ENCODE measurements at regions not wholly inside any gene's neighbourhood (a gene's known extent, or its start where the extent isn't known, plus 50 kb on each side); places are given as distances from the start of the nearest gene placed in this dataset.

DNA sequence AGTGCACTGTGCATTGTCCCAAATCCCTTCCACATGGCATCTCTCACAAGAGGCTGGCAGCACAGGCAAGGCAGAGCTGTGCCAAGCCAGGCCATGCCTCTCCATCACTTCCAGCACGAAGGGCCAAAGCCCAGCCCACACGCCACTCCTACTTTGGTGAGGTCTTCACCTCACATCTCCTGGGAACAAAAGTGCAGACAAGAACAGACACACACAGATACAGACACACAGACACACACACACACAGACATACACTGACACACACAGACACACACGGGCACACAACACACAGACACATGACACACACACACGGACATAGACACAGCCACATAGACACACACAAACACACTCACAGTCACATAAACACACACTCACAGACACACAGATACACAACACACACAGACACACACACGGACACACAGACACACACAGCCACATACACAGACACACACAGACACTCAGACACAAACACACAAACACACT is 233.3 kb downstream of the UACA start:
- no peaks in the 10 kb centered on the region for H3K27me3 ChIP-seq (replicated peaks in 1 of 4; ENCODE audit: control insufficient read depth in 3 of 4, extremely low read depth in 1 of 4, insufficient read depth in 3 of 4, low read length in 3 of 4)
- no peak overlapping the region for H3K4me2 ChIP-seq (ENCODE audit: insufficient read depth in 1 of 2, low read depth in 2 of 2, low read length in 2 of 2)
- H3K79me1 ChIP-seq (ENCODE audit: low read depth, low read length), result no peaks in the 10 kb centered on the region
- H3K79me2 ChIP-seq (ENCODE audit: control insufficient read depth in 1 of 2, insufficient read depth in 2 of 2, low read length in 2 of 2), result no peaks in the 10 kb centered on the region
- FAIRE-seq (no peak), DNase-seq (ENCODE audit: low read depth in 1 of 2, low spot score in 2 of 2) (peak in 1 of 2 experiments; percentile 26)
- H2BK5ac ChIP-seq (ENCODE audit: low read depth, low read length), result peak overlapping the region; percentile 40; the same call in 1 of the 2 replicates
- H3K36me3 ChIP-seq (ENCODE audit: control insufficient read depth in 2 of 4, insufficient read depth in 4 of 4, low read length in 3 of 4), result no peaks in the 10 kb centered on the region
- no peak overlapping the region for H3K9ac ChIP-seq (replicated peaks in 1 of 4; ENCODE audit: extremely low read depth in 1 of 4, low read depth in 3 of 4, low read length in 3 of 4)
- H4K5ac ChIP-seq (ENCODE audit: insufficient read length, low read depth, low read length), result no peak overlapping the region
- H2BK12ac ChIP-seq (ENCODE audit: low read depth, low read length), result peak overlapping the region; percentile 60; the same call in 1 of the 2 replicates
- H2AK5ac ChIP-seq (ENCODE audit: low read depth, low read length), result peak overlapping the region; percentile 84
- peaks cover 0 to 3% of the 10 kb centered on the region in 2 experiments for H4K20me1 ChIP-seq (replicated peaks in 1 of 2; ENCODE audit: control insufficient read depth in 1 of 2, insufficient read depth in 2 of 2, low read length in 2 of 2)
- WGBS, 2 experiments (ENCODE audit: extremely low coverage in 1 of 2, insufficient coverage in 1 of 2, insufficient read length in 1 of 2, insufficient replicate concordance in 2 of 2, low coverage in 1 of 2, low lambda C conversion rate in 2 of 2, missing lambda C conversion rate in 1 of 2), result 82% methylated on average over 5 of the region's 5 CpGs; no CpG with 5 or more reads in 1 of the 2 experiments
- H2BK20ac ChIP-seq (ENCODE audit: low read length), result no peak overlapping the region
- H3K23me2 ChIP-seq (ENCODE audit: low read depth, low read length), result peaks cover 4% of the 10 kb centered on the region; the same call in 1 of the 2 replicates
- no peak overlapping the region for H2AFZ ChIP-seq (ENCODE audit: low read length)
- H3K18ac ChIP-seq (ENCODE audit: extremely low read depth, low read length), result no peak overlapping the region
- H4K8ac ChIP-seq (ENCODE audit: extremely low read depth, insufficient read depth, low read length), result peak overlapping the region; percentile 62
- no peak overlapping the region for H3K23ac ChIP-seq (ENCODE audit: insufficient read length)
- no peak overlapping the region for H3K27ac ChIP-seq (ENCODE audit: low read depth, low read length)
- no peak overlapping the region for H2BK15ac ChIP-seq (ENCODE audit: low read length)
- H3K9me3 ChIP-seq (ENCODE audit: insufficient read depth in 2 of 2, low read depth in 1 of 2, low read length in 1 of 2), result no peaks in the 10 kb centered on the region
- H3K4ac ChIP-seq (replicated peaks; ENCODE audit: insufficient read length, low read depth, low read length), result no peak overlapping the region
- H2BK120ac ChIP-seq (replicated peaks; ENCODE audit: low read depth, low read length), result no peak overlapping the region
- H3K14ac ChIP-seq (ENCODE audit: insufficient read length), result peak overlapping the region; percentile 8
- no peaks in the 10 kb centered on the region; a peak in 1 of 7 replicates for H3K4me1 ChIP-seq (replicated peaks in 1 of 4; ENCODE audit: control insufficient read depth in 3 of 4, insufficient read depth in 4 of 4, low read length in 3 of 4)
- H3K4me3 ChIP-seq (ENCODE audit: extremely low read depth in 1 of 4, insufficient read depth in 2 of 4, low read depth in 3 of 4, low read length in 4 of 4), result no peak overlapping the region
- TF ChIP-seq TCF12 (IDR thresholded peaks at IDR 0.05; ENCODE audit: low read depth, low read length) (no peak), GABPA (IDR thresholded peaks at IDR 0.05; ENCODE audit: borderline replicate concordance, insufficient read depth, low read length) (no peak), POU5F1 (IDR thresholded peaks at IDR 0.05; ENCODE audit: low read depth, low read length) (no peak), SIRT6 (IDR thresholded peaks at IDR 0.05; ENCODE audit: low read length) (no peak), HDAC2 (IDR thresholded peaks at IDR 0.05; ENCODE audit: borderline replicate concordance in 1 of 2, low read depth in 2 of 2, low read length in 2 of 2) (no peak), SIN3A (conservative IDR thresholded peaks at IDR 0.05 in 1 of 2, IDR thresholded peaks at IDR 0.05 in 1 of 2; ENCODE audit: low read depth in 1 of 2, low read length in 2 of 2) (no peak), SP4 (IDR thresholded peaks at IDR 0.05; ENCODE audit: low read length) (no peak)
- TF ChIP-seq, protein P1, sequence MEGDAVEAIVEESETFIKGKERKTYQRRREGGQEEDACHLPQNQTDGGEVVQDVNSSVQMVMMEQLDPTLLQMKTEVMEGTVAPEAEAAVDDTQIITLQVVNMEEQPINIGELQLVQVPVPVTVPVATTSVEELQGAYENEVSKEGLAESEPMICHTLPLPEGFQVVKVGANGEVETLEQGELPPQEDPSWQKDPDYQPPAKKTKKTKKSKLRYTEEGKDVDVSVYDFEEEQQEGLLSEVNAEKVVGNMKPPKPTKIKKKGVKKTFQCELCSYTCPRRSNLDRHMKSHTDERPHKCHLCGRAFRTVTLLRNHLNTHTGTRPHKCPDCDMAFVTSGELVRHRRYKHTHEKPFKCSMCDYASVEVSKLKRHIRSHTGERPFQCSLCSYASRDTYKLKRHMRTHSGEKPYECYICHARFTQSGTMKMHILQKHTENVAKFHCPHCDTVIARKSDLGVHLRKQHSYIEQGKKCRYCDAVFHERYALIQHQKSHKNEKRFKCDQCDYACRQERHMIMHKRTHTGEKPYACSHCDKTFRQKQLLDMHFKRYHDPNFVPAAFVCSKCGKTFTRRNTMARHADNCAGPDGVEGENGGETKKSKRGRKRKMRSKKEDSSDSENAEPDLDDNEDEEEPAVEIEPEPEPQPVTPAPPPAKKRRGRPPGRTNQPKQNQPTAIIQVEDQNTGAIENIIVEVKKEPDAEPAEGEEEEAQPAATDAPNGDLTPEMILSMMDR (IDR thresholded peaks at IDR 0.05; ENCODE audit: control extremely low read depth in 1 of 3, insufficient read depth in 1 of 3, low read depth in 1 of 3, low read length in 3 of 3), result no peak
- H4K91ac ChIP-seq (replicated peaks; ENCODE audit: insufficient read length, low read length), result peak overlapping the region; percentile 14
- H3K56ac ChIP-seq (replicated peaks; ENCODE audit: insufficient read length, low read depth, low read length), result peak overlapping the region; percentile 86
- ChIA-PET POLR2A (ENCODE audit: partially characterized antibody) (no interaction called here), CTCF (ENCODE audit: partially characterized antibody) (interaction anchor here (0.6 to 1.3 kb wide), 3 partner anchors 10 to 179 kb away, joined by 3 to 5 read pairs (median 4); no protein-coding TSS in a partner anchor)

Measured in H1 (cell line).